Activated T-cell treated with anti-CD3 and anti-CD28 coated beads, Interleukin-2, amount 50 U/mL, for 24 hours (primary cell): ENCODE measurements at regions not wholly inside any gene's neighbourhood (a gene's known extent, or its start where the extent isn't known, plus 50 kb on each side); places are given as distances from the start of the nearest gene placed in this dataset.

ENCODE experiments used
- DNase-seq: peaks from one replicate; pipeline ENCODE4 v3.0.0-alpha.2; 2020
- H3K27ac Mint-ChIP-seq: 2 replicates; pipeline ENCODE4 v1.8.0; 2020; ENCODE audit warnings: mild to moderate bottlenecking, mixed read lengths
- H3K27me3 Mint-ChIP-seq: 2 replicates; pipeline ENCODE4 v1.8.0; 2020; ENCODE audit warnings: mixed read lengths
- H3K36me3 Mint-ChIP-seq: 2 replicates; pipeline ENCODE4 v1.8.0; 2020; ENCODE audit warnings: low read depth, mixed read lengths
- H3K4me1 Mint-ChIP-seq: 2 replicates; pipeline ENCODE4 v1.8.0; 2020; ENCODE audit warnings: low read depth, mixed read lengths
- H3K4me3 Mint-ChIP-seq: 2 replicates; pipeline ENCODE4 v1.8.0; 2020; ENCODE audit warnings: mild to moderate bottlenecking, moderate library complexity, mixed read lengths
- H3K9me3 Mint-ChIP-seq: 2 replicates; pipeline ENCODE4 v1.8.0; 2020; ENCODE audit warnings: mixed read lengths

- no peak for DNase-seq
- Mint-ChIP-seq H3K4me3 (no peak overlapping the region), H3K9me3 (peaks cover 4% of the 10 kb centered on the region), H3K4me1 (peaks cover 17% of the 10 kb centered on the region), H3K36me3 (no peaks in the 10 kb centered on the region), H3K27ac (no peak overlapping the region), H3K27me3 (peaks cover 52% of the 10 kb centered on the region)
These were observed 104.2 kb downstream of the WT1 start for GRCh38 chr11:32331098-32331497.

DNA sequence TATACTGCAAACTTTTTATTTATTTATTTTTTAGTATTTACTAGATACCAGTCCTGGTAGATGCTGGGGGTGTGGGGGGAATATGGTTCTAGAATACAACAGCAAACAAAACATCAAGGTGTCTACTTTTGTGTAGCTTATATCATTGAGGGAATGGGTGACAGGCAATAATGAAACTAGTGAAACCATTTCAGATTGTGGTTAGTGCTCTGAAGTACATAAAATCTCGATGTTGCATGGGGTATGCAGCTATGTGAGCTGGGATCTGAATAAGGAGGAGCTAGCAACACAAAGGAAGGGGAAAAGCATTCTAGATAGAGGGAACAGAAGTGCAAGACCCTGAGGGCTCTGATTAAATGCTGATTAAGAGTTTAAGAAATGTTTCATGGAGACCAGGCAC lies 103.5 kb downstream of the WT1 start:
- Mint-ChIP-seq H3K4me1 (peaks cover 17% of the 10 kb centered on the region), H3K4me3 (no peak overlapping the region), H3K27me3 (peaks cover 55% of the 10 kb centered on the region), H3K9me3 (peaks cover 4% of the 10 kb centered on the region), H3K27ac (no peak overlapping the region), H3K36me3 (no peaks in the 10 kb centered on the region)
- DNase-seq: no peak

DNA sequence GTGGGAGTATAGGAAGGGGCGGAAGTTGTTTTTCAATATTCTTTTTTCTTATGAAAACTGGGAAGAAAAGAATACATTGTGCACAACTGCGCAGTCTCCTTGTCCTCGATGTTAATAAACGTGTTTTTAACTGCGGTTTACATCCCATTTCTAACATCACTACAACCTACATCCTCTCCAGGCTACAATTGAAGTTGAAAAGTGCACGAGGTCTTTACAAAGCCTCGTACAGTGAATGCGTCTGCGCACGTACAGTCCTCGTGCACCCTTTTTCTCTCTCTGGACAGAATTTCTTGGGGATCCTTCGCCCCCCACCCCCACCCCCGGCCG lies 102.4 kb downstream of the WT1 start:
- Mint-ChIP-seq H3K36me3 (no peaks in the 10 kb centered on the region), H3K27ac (no peak overlapping the region), H3K9me3 (peaks cover 4% of the 10 kb centered on the region), H3K4me3 (peak overlapping the region; percentile 69), H3K27me3 (peaks cover 63% of the 10 kb centered on the region), H3K4me1 (peaks cover 17% of the 10 kb centered on the region)
- DNase-seq: no peak

DNA sequence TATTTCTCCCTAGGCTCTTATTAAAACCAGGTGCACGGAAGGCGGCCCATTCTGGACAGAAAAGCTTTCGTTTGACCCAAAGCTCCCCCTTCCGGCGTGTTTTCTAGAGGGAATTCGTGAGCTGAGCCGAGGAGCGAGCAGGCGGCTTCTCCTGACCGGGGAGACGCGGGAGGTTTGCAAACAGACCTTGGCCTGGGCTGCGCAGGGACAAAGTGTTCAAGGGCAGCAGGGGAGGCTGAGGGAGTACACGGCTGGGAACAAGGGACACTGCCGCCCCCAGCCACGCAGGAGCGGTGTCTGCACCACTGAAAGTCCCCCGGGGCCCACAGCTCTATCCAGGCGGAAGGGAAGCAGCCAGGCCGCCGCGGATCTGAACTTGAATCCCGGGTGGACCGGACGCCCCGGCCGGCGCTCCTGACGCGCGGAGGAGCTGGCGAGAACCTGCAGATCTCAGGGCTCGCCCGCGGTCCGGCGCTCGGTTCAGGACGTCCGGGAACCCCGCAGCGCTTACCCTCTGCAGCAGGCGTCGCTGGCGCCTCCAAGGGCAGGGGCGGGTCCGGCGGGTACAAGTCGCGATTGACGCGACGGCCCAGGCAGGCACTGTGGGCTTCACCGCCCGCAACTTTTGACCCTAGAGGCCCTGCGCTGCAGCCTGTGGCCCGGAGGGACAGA lies 101.9 kb downstream of the WT1 start:
- H3K4me1 Mint-ChIP-seq: peaks cover 17% of the 10 kb centered on the region
- peak overlapping the region; percentile 69 for H3K4me3 Mint-ChIP-seq
- H3K36me3 Mint-ChIP-seq: no peaks in the 10 kb centered on the region
- DNase-seq: peak; percentile 48
- peaks cover 63% of the 10 kb centered on the region for H3K27me3 Mint-ChIP-seq
- no peak overlapping the region for H3K27ac Mint-ChIP-seq
- H3K9me3 Mint-ChIP-seq: peaks cover 4% of the 10 kb centered on the region

GRCh38 chr11:32334822-32335221 lies 100.5 kb downstream of the WT1 start:
- peaks cover 17% of the 10 kb centered on the region for H3K4me1 Mint-ChIP-seq
- peaks cover 4% of the 10 kb centered on the region for H3K9me3 Mint-ChIP-seq
- H3K27ac Mint-ChIP-seq: no peak overlapping the region
- H3K4me3 Mint-ChIP-seq: no peak overlapping the region
- H3K27me3 Mint-ChIP-seq: peaks cover 59% of the 10 kb centered on the region
- DNase-seq: no peak
- no peaks in the 10 kb centered on the region for H3K36me3 Mint-ChIP-seq
